ENCODE measurements at regions not wholly inside any gene's neighbourhood (a gene's known extent, or its start where the extent isn't known, plus 50 kb on each side); places are given as distances from the start of the nearest gene placed in this dataset.

GRCh38 chr5:168186289-168187074 is 105.0 kb upstream of the WWC1 start:
- ChIA-PET CTCF (no interaction called here), POLR2A (no interaction called here), RAD21 (ENCODE audit: unreplicated experiment) (no interaction called here), SMC1A (ENCODE audit: uncharacterized antibody, unreplicated experiment) (interaction anchor here (2.8 kb wide), 1 partner anchor 8 kb away, joined by 15 read pairs; no protein-coding TSS in a partner anchor)
- BruUV-seq (replicated peaks): no TSS peak
- in situ Hi-C loops (cut with MboI): no loop called here
- H2AFZ ChIP-seq (ENCODE audit: control insufficient read depth, low read depth, low read length): no peak overlapping the region
- no peaks in the 10 kb centered on the region for H3K9me3 ChIP-seq (replicated peaks; ENCODE audit: control insufficient read depth, insufficient read depth, low read length)
- FAIRE-seq: no peak
- H3K9ac ChIP-seq (ENCODE audit: control insufficient read depth, insufficient read depth, low read length): no peak overlapping the region
- H3K4me2 ChIP-seq (ENCODE audit: control insufficient read depth, insufficient read depth): no peak overlapping the region
- no peak for ATAC-seq
- no peaks in the 10 kb centered on the region for H3K4me1 ChIP-seq (ENCODE audit: control insufficient read depth, insufficient read depth, low read length)
- H3K79me2 ChIP-seq (ENCODE audit: control insufficient read depth, insufficient read depth, low read length): no peaks in the 10 kb centered on the region
- intact Hi-C loops (cut with micrococcal nuclease; ENCODE audit: unreplicated experiment): no loop called here
- WGBS (ENCODE audit: insufficient coverage, insufficient replicate concordance, low lambda C conversion rate, missing lambda C conversion rate): 58% methylated on average over 18 of the region's 18 CpGs
- H4K20me1 ChIP-seq (ENCODE audit: control insufficient read depth, insufficient read depth): no peaks in the 10 kb centered on the region
- H3K36me3 ChIP-seq (ENCODE audit: control insufficient read depth in 2 of 2, insufficient read depth in 2 of 2, low read length in 1 of 2): no peaks in the 10 kb centered on the region
- no peaks in the 10 kb centered on the region; a peak in 1 of 4 replicates for H3K27me3 ChIP-seq (replicated peaks in 1 of 2; ENCODE audit: control insufficient read depth in 2 of 2, insufficient read depth in 2 of 2, low read length in 1 of 2)
- H3K4me3 ChIP-seq: no peak overlapping the region
- DNase-seq (ENCODE audit: low read depth, low spot score): no peak
- no peak overlapping the region for H3K27ac ChIP-seq (ENCODE audit: control insufficient read depth, insufficient read depth)
- TF ChIP-seq EGR1 (IDR thresholded peaks at IDR 0.05; ENCODE audit: borderline replicate concordance in 1 of 2, low read depth in 2 of 2, low read length in 2 of 2) (no peak), SKIL (IDR thresholded peaks at IDR 0.05; ENCODE audit: low read depth, poor library complexity, severe bottlenecking) (no peak), EZH2 (IDR thresholded peaks at IDR 0.05; ENCODE audit: borderline replicate concordance, control insufficient read depth, low read depth, low read length) (no peak), MTA3 (IDR thresholded peaks at IDR 0.05; ENCODE audit: borderline replicate concordance, low read length) (no peak), IRF4 (IDR thresholded peaks at IDR 0.05; ENCODE audit: low read depth, low read length) (no peak), CEBPZ (IDR thresholded peaks at IDR 0.05; ENCODE audit: low read depth, low read length) (no peak), MEF2A (IDR thresholded peaks at IDR 0.05; ENCODE audit: insufficient read depth, low read depth, low read length) (no peak), SPI1 (IDR thresholded peaks at IDR 0.05; ENCODE audit: borderline replicate concordance, insufficient read depth, low read depth, low read length) (no peak), KLF5 (IDR thresholded peaks at IDR 0.05; ENCODE audit: partially characterized antibody) (no peak), RBBP5 (conservative IDR thresholded peaks at IDR 0.05) (no peak), MLLT1 (IDR thresholded peaks at IDR 0.05) (no peak)

Data from GM12878 (cell line).